SK-N-DZ (cell line): ENCODE measurements at regions not wholly inside any gene's neighbourhood (a gene's known extent, or its start where the extent isn't known, plus 50 kb on each side); places are given as distances from the start of the nearest gene placed in this dataset.

Source experiments
- DNase-seq: peaks from one replicate; pipeline ENCODE4 v3.0.0-alpha.2; 2015; ENCODE audit warnings: low spot score

DNA sequence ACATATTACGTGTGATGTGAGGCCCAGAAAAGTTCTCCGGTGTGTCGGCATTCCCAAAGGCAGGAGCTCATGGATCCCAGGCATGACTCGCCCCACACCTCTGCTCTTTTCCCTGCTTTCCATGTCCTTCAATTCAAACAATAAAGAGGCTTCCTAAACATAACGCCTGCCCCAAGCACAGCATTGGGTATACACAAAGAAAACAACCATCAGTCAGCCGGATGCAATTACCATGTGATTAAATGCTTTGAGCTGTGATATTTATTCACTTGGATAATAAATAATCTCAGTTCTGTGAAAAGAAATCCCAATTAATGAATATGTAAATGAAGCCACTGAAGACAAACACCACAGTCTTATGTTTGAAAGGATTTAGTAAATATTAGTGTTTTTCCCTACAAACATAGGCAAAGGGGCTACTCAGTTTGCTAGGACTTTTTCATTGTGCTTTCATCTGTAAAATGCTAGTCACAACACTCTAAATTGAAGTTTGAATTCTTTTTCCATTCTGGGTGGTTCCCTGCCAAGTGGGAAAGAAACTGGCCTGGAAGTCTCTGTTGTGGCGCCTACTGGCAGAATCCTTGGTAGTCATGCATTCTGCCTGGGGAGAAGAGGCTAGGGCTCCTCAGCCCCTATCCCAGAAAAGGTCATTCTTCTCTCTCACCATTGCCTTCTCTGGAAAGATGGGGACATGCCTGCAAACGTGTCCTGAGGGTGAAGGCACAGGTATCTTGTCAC, 144.7 kb downstream of the COL6A3 start:
- DNase-seq = no peak

- no peak for DNase-seq
Measured at GRCh38 chr2:237270520-237270919, 143.4 kb downstream of the COL6A3 start.

DNA sequence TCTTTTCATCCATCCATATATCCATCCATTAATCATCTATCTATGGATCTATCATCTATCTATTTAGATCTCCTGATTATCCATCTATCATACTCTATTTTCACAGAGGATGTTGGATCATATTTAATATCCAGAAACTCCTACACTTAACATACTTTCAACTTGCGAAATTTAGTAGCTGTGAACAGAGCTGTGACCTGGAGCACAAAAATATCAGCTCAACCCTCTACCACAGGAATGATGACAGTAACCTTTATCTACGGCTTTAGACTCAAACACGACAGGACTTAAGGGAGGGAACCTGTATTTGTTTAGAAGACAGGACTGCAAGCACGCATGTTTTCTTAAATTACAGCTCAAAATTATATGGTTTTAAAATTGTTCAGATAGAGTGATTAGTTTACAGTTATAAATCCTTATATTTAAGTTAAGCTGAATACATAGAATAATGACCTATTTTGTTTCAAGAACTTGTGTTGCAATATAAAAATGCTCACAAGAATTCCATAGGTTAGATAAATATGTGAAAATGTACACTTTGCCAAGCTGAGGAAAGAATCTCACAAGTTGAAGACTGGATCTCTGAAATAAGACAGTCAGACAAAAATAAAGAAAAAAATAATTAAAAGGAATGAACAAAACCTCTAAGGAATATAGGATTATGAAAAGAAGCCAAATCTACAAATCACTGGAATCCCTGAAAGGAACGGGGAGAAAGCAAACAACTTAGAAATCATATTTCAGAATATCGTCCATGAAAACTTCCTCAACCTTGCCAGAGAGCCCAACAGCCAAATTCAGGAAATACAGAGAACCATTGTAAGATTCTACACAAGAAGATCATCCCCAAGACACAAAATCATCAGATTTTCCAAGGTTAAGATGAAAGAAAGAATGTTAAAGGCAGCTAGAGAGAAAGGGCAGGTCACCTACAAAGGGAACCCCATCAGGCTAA, 142.0 kb downstream of the COL6A3 start:
- DNase-seq = no peak
